ENCODE measurements at regions not wholly inside any gene's neighbourhood (a gene's known extent, or its start where the extent isn't known, plus 50 kb on each side); places are given as distances from the start of the nearest gene placed in this dataset.
"Not testable (repeated sequence)": the region's sequence is repeated elsewhere in the genome, so short reads cannot be mapped to it uniquely, and the experiment has no call there.

- not testable (repeated sequence) for FAIRE-seq; DNase-seq (ENCODE audit: insufficient read length, low spot score)
Observed at GRCh38 chr2:156254637-156255067, 77.9 kb downstream of the NR4A2 start.

- TF ChIP-seq CTCF (IDR thresholded peaks at IDR 0.05; ENCODE audit: insufficient read depth, missing control alignments) = no peak
- peak; percentile 21 for FAIRE-seq
- DNase-seq (ENCODE audit: insufficient read length, low spot score) = no peak
Observed at GRCh38 chr2:156253765-156254164, 78.8 kb downstream of the NR4A2 start.

DNA sequence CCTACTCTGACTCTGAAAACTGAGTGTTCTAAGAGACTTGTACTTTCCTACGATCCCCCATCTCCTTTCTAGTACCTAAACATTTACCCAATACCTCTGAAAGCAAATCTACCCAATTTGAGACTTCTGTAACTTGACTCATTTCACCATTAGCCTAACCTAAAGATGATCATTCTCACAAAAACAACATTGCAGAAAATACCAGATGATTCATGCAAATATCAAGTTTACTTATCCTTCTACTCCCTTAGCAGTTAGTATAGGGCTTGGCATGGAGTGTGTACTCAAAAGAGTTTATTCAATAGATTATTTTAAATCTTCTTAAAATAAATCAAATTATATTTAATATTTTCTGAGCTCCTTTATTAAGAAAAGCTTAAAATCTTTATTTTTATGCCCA lies 89.6 kb downstream of the NR4A2 start:
- DNase-seq (ENCODE audit: insufficient read length, low spot score) = no peak
- no peak for TF ChIP-seq CTCF (IDR thresholded peaks at IDR 0.05; ENCODE audit: insufficient read depth, missing control alignments)
- no peak for FAIRE-seq

DNA sequence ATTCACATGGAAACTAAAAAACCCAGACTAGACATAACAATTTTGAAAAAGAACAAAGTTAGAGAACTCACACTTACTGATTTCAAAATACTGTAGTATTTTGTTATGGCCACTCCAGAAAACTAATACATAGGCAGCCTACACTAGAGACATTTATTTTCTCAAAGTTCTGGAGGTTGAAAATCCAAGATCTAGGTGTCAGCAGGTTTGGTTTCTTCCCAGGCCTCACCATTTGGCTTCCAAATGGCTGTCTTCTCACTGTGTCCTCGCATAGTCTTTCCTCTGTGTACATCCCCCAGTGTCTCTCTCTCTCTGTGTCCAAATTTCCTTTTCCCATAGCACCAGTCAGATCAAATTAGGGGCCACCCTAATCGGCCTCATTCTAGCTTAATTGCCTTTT lies 95.0 kb downstream of the NR4A2 start:
- no peak for DNase-seq (ENCODE audit: insufficient read length, low spot score)
- no peak for TF ChIP-seq CTCF (IDR thresholded peaks at IDR 0.05; ENCODE audit: insufficient read depth, missing control alignments)
- no peak for FAIRE-seq

DNA sequence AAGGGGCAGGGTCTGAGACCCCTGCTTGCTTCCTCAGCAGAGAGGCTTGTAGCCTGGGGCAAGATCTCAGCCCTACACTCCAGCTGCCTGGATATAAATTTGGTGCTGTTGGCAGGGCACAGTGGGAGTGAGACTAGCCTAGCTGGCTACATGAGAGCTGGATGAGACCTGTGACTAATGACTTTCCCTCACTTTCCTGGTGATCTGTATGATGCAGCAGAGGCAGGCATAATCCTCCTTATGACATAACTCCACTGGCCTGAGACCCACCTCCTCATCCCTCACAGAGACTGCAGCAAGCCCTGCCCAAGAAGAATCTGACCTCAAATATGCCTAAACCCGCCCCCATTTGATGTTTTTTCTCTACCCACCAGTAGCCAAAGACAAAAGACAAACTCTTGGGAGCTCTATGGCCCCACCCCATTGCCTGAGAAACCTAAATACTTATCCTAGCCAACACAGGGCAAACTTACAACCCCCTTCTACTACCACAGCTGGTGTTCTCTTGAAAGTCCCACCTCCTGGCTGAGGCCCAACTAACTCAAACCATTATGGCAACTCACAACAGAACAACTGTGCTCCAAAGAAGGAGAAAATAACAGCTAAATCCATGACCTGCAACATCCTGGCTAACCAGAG lies 102.7 kb downstream of the NR4A2 start:
- no peak for TF ChIP-seq CTCF (IDR thresholded peaks at IDR 0.05; ENCODE audit: insufficient read depth, missing control alignments)
- DNase-seq (ENCODE audit: insufficient read length, low spot score) = no peak
- FAIRE-seq = no peak

- DNase-seq (ENCODE audit: insufficient read length, low spot score); FAIRE-seq: not testable (repeated sequence)
Observed at GRCh38 chr2:156223328-156223727, 109.2 kb downstream of the NR4A2 start.

- no peak for TF ChIP-seq CTCF (IDR thresholded peaks at IDR 0.05; ENCODE audit: insufficient read depth, missing control alignments)
- FAIRE-seq (no peak), DNase-seq (ENCODE audit: insufficient read length, low spot score) (no peak)
Observed at GRCh38 chr2:156221703-156222102, 110.8 kb downstream of the NR4A2 start.

- FAIRE-seq = no peak
- no peak for DNase-seq (ENCODE audit: insufficient read length, low spot score)
- no peak for TF ChIP-seq CTCF (IDR thresholded peaks at IDR 0.05; ENCODE audit: insufficient read depth, missing control alignments)
Observed at GRCh38 chr2:156219491-156220100, 112.9 kb downstream of the NR4A2 start.

Data from D721Med (cell line).